HEK293T (cell line): ENCODE measurements at regions not wholly inside any gene's neighbourhood (a gene's known extent, or its start where the extent isn't known, plus 50 kb on each side); places are given as distances from the start of the nearest gene placed in this dataset.

ENCODE experiments used
- CTCF ChIA-PET: fragments of 350-600 bp; formaldehyde crosslinking; extraction: SDS; loops from one replicate; lab custom pipeline; 2021; ENCODE audit warnings: antibody characterized with exemption, inconsistent platforms; lab: Yijun Ruan, JAX
- POLR2A ChIA-PET: fragments of 350-600 bp; formaldehyde crosslinking; extraction: SDS; loops from one replicate; lab custom pipeline; 2020; ENCODE audit warnings: antibody characterized with exemption, inconsistent platforms; lab: Yijun Ruan, JAX
- DNase-seq: peaks from one replicate; pipeline ENCODE4 v3.0.0; 2012; ENCODE audit warnings: mixed read lengths; ENCODE audit errors: extremely low spot score
- ARNT ChIP-seq: fragments of 450-650 bp; IDR thresholded peaks from 2 replicates; pipeline ENCODE4 v1.6.1; 2017; ENCODE audit warnings: mild to moderate bottlenecking
- BHLHE40 ChIP-seq: fragments of 450-650 bp; IDR thresholded peaks from 2 replicates; pipeline ENCODE4 v1.6.1; 2016; ENCODE audit warnings: mild to moderate bottlenecking, moderate library complexity, borderline replicate concordance
- CTBP1 ChIP-seq: fragments of 450-650 bp; IDR thresholded peaks from 2 replicates; pipeline ENCODE4 v1.6.1; 2016; ENCODE audit warnings: borderline replicate concordance
- ELF4 ChIP-seq: fragments of 450-650 bp; IDR thresholded peaks from 2 replicates; pipeline ENCODE4 v1.6.1; 2017; ENCODE audit warnings: antibody characterized with exemption
- FOXA1 ChIP-seq: fragments of 450-650 bp; IDR thresholded peaks from 2 replicates; pipeline ENCODE4 v1.6.1; 2016; ENCODE audit warnings: mild to moderate bottlenecking
- FOXK2 ChIP-seq: fragments of 450-650 bp; IDR thresholded peaks from 2 replicates; pipeline ENCODE4 v1.6.1; 2016; ENCODE audit warnings: mild to moderate bottlenecking
- FOXM1 ChIP-seq: fragments of 450-650 bp; IDR thresholded peaks from 2 replicates; pipeline ENCODE4 v1.6.1; 2017; ENCODE audit warnings: mild to moderate bottlenecking, borderline replicate concordance
- HDGF ChIP-seq: fragments of 450-650 bp; IDR thresholded peaks from 2 replicates; pipeline ENCODE4 v1.6.1; 2017; ENCODE audit warnings: antibody characterized with exemption, borderline replicate concordance
- L3MBTL2 ChIP-seq: fragments of 450-650 bp; conservative IDR thresholded peaks from 2 replicates; pipeline ENCODE4 v1.6.1; 2016; ENCODE audit warnings: mild to moderate bottlenecking
- LEF1 ChIP-seq: fragments of 450-650 bp; IDR thresholded peaks from 2 replicates; pipeline ENCODE4 v1.6.1; 2017; ENCODE audit warnings: mild to moderate bottlenecking, borderline replicate concordance
- NFRKB ChIP-seq: fragments of 450-650 bp; IDR thresholded peaks from 2 replicates; pipeline ENCODE4 v1.6.1; 2016; ENCODE audit warnings: mild to moderate bottlenecking, moderate library complexity
- SP1 ChIP-seq: fragments of 450-650 bp; IDR thresholded peaks from 2 replicates; pipeline ENCODE4 v1.6.1; 2017
- SUZ12 ChIP-seq: fragments of 450-650 bp; IDR thresholded peaks from 2 replicates; pipeline ENCODE4 v1.6.1; 2016; ENCODE audit warnings: mild to moderate bottlenecking
- TARDBP ChIP-seq: fragments of 450-650 bp; IDR thresholded peaks from 2 replicates; pipeline ENCODE4 v1.6.1; 2016
- ZNF384 ChIP-seq: fragments of 450-650 bp; IDR thresholded peaks from 2 replicates; pipeline ENCODE4 v1.6.1; 2016
- TF ChIP-seq, protein P1 (sequence below): fragments of 450-650 bp; IDR thresholded peaks from 2 replicates; pipeline ENCODE4 v1.6.1; 2016

DNA sequence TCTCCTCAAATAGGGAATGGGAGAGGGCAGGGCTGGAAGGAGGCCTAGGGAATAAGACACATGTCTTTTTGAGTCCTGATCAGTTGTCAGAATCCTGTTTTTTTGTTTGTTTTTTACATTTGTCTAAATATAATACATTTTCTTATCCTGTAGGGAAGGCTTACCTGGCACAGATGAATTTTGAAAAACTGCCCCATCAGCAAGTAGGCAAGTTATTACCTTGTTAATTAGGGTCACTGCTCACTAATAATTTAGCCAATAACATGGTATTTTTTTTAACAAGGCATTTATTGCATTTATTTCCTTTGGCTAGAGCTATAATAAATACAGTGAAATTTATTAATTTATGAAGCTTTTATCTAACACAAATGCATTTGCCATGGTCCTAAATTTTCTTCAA is 423.2 kb upstream of the ONECUT1 start:
- CTCF ChIA-PET: no interaction called here
- POLR2A ChIA-PET: no interaction called here
- TF ChIP-seq ARNT (no peak), SP1 (no peak), FOXM1 (no peak), ELF4 (no peak), FOXK2 (no peak), SUZ12 (no peak), LEF1 (no peak)
- TF ChIP-seq, protein P1, sequence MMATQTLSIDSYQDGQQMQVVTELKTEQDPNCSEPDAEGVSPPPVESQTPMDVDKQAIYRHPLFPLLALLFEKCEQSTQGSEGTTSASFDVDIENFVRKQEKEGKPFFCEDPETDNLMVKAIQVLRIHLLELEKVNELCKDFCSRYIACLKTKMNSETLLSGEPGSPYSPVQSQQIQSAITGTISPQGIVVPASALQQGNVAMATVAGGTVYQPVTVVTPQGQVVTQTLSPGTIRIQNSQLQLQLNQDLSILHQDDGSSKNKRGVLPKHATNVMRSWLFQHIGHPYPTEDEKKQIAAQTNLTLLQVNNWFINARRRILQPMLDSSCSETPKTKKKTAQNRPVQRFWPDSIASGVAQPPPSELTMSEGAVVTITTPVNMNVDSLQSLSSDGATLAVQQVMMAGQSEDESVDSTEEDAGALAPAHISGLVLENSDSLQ: no peak
- DNase-seq: no peak

DNA sequence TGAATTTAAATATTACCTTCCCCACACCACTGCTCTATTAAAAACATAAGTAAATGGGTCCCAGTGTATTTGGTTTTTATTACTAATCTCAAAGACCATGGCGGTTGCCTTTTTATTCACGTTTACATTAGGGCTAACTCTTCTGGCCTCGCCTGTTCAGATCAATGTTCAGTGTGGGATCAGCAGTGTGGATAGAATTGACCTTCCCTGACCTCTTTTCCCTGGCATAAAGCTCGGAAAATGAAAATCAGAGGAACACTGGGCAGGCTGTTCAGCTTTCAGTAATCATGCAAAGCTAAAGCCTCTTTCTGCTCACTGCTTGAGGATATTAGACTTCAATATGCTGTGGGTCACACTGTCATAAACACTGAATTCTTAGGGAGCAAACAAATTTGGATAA is 422.6 kb upstream of the ONECUT1 start:
- POLR2A ChIA-PET: no interaction called here
- no peak for DNase-seq
- TF ChIP-seq HDGF (no peak), NFRKB (no peak), FOXK2 (no peak), ZNF384 (no peak), L3MBTL2 (no peak), FOXM1 (no peak), BHLHE40 (no peak), ARNT (no peak), LEF1 (no peak), SUZ12 (no peak), SP1 (no peak), ELF4 (no peak), FOXA1 (no peak), CTBP1 (no peak), TARDBP (no peak)
- TF ChIP-seq, protein P1: no peak
- CTCF ChIA-PET: no interaction called here

DNA sequence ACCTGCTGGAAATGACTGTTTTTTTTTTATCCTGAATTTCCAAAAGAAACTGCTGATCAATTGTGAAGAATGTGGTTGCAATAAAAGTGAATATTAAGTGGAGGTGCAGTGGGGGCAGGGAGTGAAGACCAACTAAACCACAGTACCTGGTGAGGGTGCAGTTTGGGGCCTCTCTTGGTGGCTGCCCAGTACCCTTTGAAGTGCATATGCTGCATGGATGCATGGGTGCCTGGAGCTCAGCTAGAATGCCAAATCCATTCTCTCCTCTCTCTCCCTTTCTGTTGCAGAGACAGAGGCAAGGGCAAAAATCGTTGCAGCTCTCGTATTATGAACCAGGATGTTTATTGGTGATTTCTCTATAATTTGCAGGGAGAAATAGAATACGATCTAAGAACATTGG is 420.5 kb upstream of the ONECUT1 start:
- ChIA-PET CTCF (no interaction called here), POLR2A (no interaction called here)
- DNase-seq: no peak
- TF ChIP-seq SP1 (no peak), ELF4 (no peak), NFRKB (no peak), LEF1 (no peak), BHLHE40 (no peak), CTBP1 (no peak), L3MBTL2 (no peak), FOXK2 (no peak), SUZ12 (no peak), TARDBP (no peak), ARNT (no peak), ZNF384 (no peak), FOXA1 (no peak), HDGF (no peak), FOXM1 (no peak)
- TF ChIP-seq, protein P1: no peak

DNA sequence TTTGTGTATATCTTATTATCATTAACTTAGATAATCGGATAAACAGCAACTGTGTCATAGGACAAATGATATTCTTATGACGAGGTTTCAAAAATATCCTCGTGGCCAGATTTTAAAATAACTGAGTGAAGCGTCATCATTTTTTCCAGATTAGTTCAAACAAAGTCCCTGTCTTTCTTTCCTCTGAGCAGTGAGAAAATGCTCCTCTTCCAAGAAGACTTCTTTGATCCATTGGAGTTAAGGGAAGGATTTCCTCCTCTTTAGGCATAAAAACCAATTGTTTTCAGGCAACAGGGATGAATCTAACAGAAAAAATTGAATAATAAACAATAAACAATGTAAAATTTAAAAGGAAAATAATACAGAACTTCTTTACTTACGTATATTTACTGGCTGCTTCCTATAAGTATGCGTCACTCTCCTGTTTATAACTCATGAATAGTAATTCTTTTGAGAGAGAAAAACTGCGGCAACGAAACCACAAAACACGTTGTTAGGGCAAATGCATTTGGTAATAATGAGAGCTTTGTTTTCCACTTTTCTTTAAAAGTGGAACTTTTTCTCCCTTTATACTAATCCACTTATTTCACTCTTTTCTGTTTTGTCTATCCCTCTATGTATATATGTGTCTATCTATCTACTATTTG is 419.4 kb upstream of the ONECUT1 start:
- ChIA-PET CTCF (no interaction called here), POLR2A (no interaction called here)
- DNase-seq: no peak
- TF ChIP-seq FOXK2 (no peak), TARDBP (no peak), ZNF384 (no peak)

DNA sequence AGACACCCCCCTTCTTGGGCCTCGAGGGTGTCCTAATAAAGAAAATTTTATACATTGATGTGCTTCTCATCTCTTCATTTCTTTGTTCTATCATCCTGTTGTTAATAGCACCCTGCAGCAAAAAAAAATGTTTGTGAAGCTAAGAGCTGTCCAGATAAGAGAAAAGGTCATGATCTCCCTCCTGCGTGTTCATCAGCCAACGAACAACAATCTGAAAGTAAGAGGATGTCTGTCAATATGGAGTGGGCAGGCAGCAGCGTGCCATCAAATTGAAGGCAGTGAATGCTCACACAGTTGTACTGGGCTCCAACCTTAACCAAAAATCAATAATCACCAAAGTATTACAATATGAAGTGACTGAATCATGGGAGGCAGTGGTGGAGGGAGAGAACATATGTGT is 418.6 kb upstream of the ONECUT1 start:
- TF ChIP-seq, protein P1: no peak
- no peak for TF ChIP-seq L3MBTL2
- no peak for TF ChIP-seq SP1
- no peak for TF ChIP-seq CTBP1
- no peak for TF ChIP-seq ARNT
- TF ChIP-seq FOXA1: no peak
- TF ChIP-seq BHLHE40: no peak
- TF ChIP-seq HDGF: no peak
- CTCF ChIA-PET: no interaction called here
- POLR2A ChIA-PET: no interaction called here
- no peak for DNase-seq

DNA sequence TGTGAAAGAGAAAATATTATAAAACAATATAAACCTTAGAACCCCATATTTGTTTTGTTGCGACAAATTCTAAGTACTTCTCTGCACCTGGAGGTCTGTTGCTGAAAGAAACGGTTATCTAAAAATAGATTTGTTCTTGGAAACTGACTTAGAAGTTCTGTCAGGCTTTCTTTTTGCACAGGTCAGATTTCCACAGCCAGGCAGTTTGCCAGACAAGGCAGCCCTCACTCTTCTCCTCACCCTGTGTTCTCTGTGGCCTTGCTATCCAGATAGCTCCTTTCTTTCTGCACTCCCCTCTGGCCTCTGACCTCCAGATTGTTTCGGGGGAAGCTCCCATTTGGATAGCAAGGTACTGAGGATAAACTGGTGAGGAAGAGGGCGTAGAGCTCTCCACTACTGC is 413.3 kb upstream of the ONECUT1 start:
- DNase-seq: no peak
- ChIA-PET POLR2A (no interaction called here), CTCF (no interaction called here)
- no peak for TF ChIP-seq L3MBTL2
- no peak for TF ChIP-seq FOXK2
- TF ChIP-seq ZNF384: no peak

DNA sequence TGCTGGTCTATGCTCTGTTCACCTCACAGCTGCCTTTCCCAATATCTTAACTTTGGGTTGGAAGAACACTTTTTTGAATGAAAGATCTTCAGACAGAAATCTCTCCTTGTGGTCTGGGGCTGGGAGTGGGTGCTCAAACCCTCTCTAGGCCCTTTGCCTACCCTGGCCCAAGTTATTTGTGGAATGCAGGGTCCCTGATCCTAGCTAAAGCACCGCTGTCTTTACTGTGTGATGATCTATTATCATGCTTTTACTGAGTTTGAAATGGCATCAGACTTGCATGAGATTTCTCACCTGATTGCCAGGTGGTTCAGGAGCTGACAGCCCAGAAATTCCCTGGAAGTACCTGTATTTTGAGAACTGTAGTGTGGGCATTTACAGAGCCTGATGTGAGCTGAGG is 412.7 kb upstream of the ONECUT1 start:
- ChIA-PET CTCF (no interaction called here), POLR2A (no interaction called here)
- no peak for TF ChIP-seq ELF4
- TF ChIP-seq SP1: no peak
- TF ChIP-seq ARNT: no peak
- no peak for TF ChIP-seq CTBP1
- TF ChIP-seq FOXM1: no peak
- TF ChIP-seq L3MBTL2: no peak
- no peak for TF ChIP-seq BHLHE40
- no peak for TF ChIP-seq SUZ12
- no peak for TF ChIP-seq LEF1
- no peak for TF ChIP-seq NFRKB
- TF ChIP-seq, protein P1: no peak
- no peak for TF ChIP-seq TARDBP
- no peak for TF ChIP-seq FOXA1
- no peak for TF ChIP-seq ZNF384
- no peak for DNase-seq
